ENCODE measurements at regions not wholly inside any gene's neighbourhood (a gene's known extent, or its start where the extent isn't known, plus 50 kb on each side); places are given as distances from the start of the nearest gene placed in this dataset.
A peak's percentile ranks its signal among the peaks of the same experiment; 100 is the strongest.
"Not testable (repeated sequence)": the region's sequence is repeated elsewhere in the genome, so short reads cannot be mapped to it uniquely, and the experiment has no call there.

- H3K27me3 ChIP-seq, result no peaks in the 10 kb centered on the region
- H3K27ac ChIP-seq, result no peak overlapping the region
- peak; percentile 51 to 80 for TF ChIP-seq CTCF (IDR thresholded peaks at IDR 0.05)
- no peaks in the 10 kb centered on the region for H3K36me3 ChIP-seq
- no peak overlapping the region for H3K4me3 ChIP-seq
- no peaks in the 10 kb centered on the region for H3K4me1 ChIP-seq
- no peaks in the 10 kb centered on the region for H3K9me3 ChIP-seq
- no peak for DNase-seq (ENCODE audit: low spot score)
Observed at GRCh38 chr14:59055439-59056045, 132.9 kb upstream of the DAAM1 start.

- Histone ChIP-seq H3K27ac (no peak overlapping the region), H3K36me3 (no peaks in the 10 kb centered on the region), H3K4me3 (no peak overlapping the region), H3K27me3 (no peaks in the 10 kb centered on the region), H3K9me3 (no peaks in the 10 kb centered on the region), H3K4me1 (no peaks in the 10 kb centered on the region)
- no peak for TF ChIP-seq CTCF (IDR thresholded peaks at IDR 0.05)
- DNase-seq (ENCODE audit: low spot score), result no peak
Observed at GRCh38 chr14:59057551-59057950, 130.9 kb upstream of the DAAM1 start.

GRCh38 chr14:59058776-59059175, 129.7 kb upstream of the DAAM1 start:
- not testable (repeated sequence) for H3K27me3 ChIP-seq; H3K4me3 ChIP-seq; DNase-seq (ENCODE audit: low spot score); H3K27ac ChIP-seq; H3K4me1 ChIP-seq; H3K36me3 ChIP-seq
- H3K9me3 ChIP-seq, result peaks cover 0 to 10% of the 10 kb centered on the region in 2 donors

- H3K9me3 ChIP-seq, result peaks cover 0 to 15% of the 10 kb centered on the region in 2 donors
- no peak for DNase-seq (ENCODE audit: low spot score)
- H3K36me3 ChIP-seq, result no peaks in the 10 kb centered on the region
- H3K4me3 ChIP-seq, result no peak overlapping the region
- H3K27ac ChIP-seq, result no peak overlapping the region
- no peaks in the 10 kb centered on the region for H3K4me1 ChIP-seq
- no peaks in the 10 kb centered on the region for H3K27me3 ChIP-seq
- no peak for TF ChIP-seq CTCF (IDR thresholded peaks at IDR 0.05)
Observed at GRCh38 chr14:59060841-59061240, 127.6 kb upstream of the DAAM1 start.

- Histone ChIP-seq H3K27me3 (no peaks in the 10 kb centered on the region), H3K36me3 (no peaks in the 10 kb centered on the region), H3K9me3 (peaks cover 0 to 15% of the 10 kb centered on the region in 2 donors), H3K4me1 (no peaks in the 10 kb centered on the region), H3K27ac (no peak overlapping the region), H3K4me3 (no peak overlapping the region)
- TF ChIP-seq CTCF (IDR thresholded peaks at IDR 0.05), result no peak
- DNase-seq (ENCODE audit: low spot score), result no peak
Observed at GRCh38 chr14:59061292-59061691, 127.2 kb upstream of the DAAM1 start.

- no peak for TF ChIP-seq CTCF (IDR thresholded peaks at IDR 0.05)
- no peaks in the 10 kb centered on the region for H3K4me1 ChIP-seq
Observed at GRCh38 chr14:59063259-59063658, 125.2 kb upstream of the DAAM1 start.

More at GRCh38 chr14:59063259-59063658, 125.2 kb upstream of the DAAM1 start:
- H3K27ac ChIP-seq, result no peak overlapping the region
- no peaks in the 10 kb centered on the region for H3K36me3 ChIP-seq
- H3K9me3 ChIP-seq, result peaks cover 0 to 15% of the 10 kb centered on the region in 2 donors
- no peaks in the 10 kb centered on the region for H3K27me3 ChIP-seq
- no peak for DNase-seq (ENCODE audit: low spot score)
- H3K4me3 ChIP-seq, result no peak overlapping the region

All from right atrium auricular region (tissue), 2 donors.